GM21381 (cell line): ENCODE measurements at regions not wholly inside any gene's neighbourhood (a gene's known extent, or its start where the extent isn't known, plus 50 kb on each side); places are given as distances from the start of the nearest gene placed in this dataset.
"Not testable (repeated sequence)": the region's sequence is repeated elsewhere in the genome, so short reads cannot be mapped to it uniquely, and the experiment has no call there.

ENCODE experiments used
- ATAC-seq: cut with Tn5 transposase; IDR thresholded peaks from one replicate; pipeline ENCODE4 v1.9.1; 2021; ENCODE audit warnings: mild to moderate bottlenecking, moderate library complexity; ENCODE audit not compliant: unreplicated experiment

DNA sequence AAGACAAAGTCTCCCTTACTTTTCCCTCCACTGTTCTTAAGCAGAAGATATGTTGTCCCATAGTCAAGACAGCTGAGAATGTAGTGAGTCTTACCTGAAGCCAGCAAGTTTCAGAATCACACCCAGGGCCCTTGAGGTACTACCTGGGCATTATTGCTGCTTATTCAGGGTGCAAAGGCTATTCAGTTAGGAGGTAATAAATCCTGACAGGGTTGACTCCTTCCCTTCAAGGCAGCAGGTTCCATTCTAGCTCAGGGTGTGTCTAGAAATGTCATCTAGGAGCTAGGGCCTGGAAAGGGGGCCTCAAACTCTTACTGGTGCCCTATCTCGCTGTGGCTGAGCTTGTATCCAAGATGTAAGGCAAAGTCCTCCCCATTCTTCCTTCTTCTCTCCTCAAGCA is 259.0 kb downstream of the FAT4 start:
- ATAC-seq, result no peak

- ATAC-seq, result no peak
Measured at GRCh38 chr4:125582302-125582701, 267.5 kb downstream of the FAT4 start.

GRCh38 chr4:125590158-125590557 is 275.4 kb downstream of the FAT4 start:
- ATAC-seq, result no peak

DNA sequence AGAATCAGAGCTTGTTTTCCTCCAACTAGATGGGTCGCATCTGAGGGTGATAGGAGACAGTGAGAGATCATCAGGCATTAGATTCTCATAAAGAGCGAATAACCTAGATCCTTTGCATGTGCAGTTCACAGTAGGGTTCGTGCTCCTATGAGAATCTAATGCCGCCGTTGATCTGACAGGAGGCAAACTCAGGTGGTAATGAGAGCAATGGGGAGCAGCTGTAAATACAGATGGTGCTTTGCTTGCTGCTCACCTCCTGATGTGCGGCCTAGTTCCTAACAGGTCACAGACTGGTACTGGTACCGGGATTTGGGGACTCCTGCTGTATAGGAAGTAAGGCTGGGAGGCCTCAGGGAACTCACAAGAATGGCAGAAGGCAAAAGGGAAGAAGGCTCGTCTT is 276.5 kb downstream of the FAT4 start:
- no peak for ATAC-seq

DNA sequence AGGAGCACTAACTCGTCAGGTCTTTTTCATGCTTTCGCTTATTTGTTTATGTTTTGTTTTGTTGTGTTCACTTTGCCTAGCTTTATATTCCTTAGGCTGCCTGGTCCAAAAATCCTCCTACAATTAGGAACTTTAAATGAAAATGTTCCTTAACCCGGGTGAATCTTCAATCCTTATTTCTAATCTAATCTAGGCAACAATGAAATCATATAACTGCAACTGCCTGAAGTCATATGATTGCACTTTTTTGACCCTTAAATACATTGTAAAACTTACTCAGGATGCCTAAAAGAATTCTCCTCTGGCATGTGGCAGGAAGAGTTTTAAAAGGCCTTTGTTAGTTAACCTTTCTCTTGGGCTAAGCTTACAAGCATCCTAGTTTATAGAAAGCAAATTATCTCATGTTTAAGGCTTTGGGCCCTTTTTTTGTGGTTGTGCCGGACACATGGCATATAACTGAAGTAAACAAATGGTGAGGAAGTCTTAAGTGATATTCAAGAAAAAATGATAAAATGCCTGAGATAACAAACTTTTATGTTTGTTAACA is 279.4 kb downstream of the FAT4 start:
- no peak for ATAC-seq

- ATAC-seq, result not testable (repeated sequence)
Measured at GRCh38 chr4:125605926-125606325, 291.2 kb downstream of the FAT4 start.

GRCh38 chr4:125620066-125620860 is 305.5 kb downstream of the FAT4 start:
- ATAC-seq, result no peak

GRCh38 chr4:125624951-125625350 is 310.2 kb downstream of the FAT4 start:
- ATAC-seq, result no peak

DNA sequence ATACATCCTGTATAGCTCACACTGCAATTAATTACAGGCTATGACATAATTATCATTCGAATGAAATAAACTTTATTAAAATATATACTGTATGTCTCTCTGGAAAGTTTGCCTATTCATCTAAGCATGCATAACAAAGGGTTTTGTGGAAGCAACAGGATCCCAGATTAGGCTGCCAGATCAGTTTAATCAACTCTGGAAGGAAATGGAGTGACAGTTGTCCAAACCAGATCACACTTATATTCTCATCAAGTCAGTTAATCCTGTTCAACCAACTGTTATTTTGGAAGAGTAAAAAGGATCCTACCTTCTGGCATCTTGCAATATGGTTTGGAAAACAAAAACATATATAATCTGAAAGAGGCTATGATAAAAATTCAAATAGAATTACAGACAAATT is 312.2 kb downstream of the FAT4 start:
- no peak for ATAC-seq

DNA sequence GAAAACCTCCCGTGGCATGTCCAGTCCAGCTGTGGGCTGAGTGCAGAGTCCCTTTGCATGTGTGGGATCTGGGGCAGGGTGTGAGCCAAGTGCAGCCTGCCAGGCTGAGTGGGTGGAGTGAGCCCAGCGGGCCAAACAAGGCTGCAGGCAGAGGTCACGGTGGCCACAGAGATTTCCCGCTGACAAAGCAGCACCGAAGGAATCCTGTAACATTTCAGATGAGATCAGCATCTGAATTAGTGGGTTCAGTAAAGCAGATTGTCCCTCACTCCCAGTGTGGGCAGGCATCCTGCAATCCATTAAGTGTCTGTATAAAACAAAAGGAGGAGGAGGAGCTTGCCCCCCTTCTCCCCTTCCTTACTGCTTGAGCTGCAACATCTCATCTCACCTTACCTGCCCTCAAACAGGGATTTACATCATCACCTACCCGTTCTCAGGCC is 324.4 kb downstream of the FAT4 start:
- no peak for ATAC-seq

DNA sequence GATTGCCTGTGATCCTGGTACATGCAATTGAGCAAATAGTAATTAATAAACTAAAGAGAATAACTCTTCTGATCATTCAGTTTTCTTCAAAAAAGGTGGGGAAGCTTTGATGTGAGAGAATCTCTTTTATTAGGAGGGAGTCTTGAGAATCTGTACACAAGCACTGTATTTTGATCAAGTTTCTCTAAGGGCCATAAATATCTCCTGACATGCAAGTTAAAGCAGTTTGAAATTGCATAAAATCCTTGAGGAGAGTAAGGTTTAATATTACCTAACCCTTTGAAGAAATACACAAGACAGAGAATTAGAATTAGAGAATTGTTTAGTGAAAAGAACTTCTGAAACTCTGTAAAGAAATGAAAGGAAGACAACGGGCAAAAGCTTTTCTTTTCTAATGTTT is 326.9 kb downstream of the FAT4 start:
- ATAC-seq, result no peak

DNA sequence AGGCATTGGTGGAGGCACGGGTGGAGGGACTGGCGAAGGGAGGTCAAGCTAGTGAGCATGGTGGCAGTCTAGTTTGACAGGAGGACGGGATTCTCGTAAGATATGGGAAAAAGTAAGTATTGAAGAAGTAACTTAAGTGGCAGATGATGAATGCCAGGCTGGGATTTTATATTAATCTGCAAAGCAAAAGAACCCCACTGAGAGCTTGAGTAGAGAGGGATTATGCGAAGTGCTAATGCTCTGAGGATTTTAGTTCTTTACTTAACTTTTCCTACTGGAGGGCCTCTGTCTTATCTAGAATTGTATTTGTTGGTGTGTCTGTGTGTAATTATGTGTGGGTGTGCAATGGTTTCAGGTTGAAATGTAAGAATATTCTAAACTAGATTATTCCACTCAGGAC is 327.9 kb downstream of the FAT4 start:
- ATAC-seq, result no peak

GRCh38 chr4:125649452-125649851 is 334.7 kb downstream of the FAT4 start:
- ATAC-seq, result no peak

DNA sequence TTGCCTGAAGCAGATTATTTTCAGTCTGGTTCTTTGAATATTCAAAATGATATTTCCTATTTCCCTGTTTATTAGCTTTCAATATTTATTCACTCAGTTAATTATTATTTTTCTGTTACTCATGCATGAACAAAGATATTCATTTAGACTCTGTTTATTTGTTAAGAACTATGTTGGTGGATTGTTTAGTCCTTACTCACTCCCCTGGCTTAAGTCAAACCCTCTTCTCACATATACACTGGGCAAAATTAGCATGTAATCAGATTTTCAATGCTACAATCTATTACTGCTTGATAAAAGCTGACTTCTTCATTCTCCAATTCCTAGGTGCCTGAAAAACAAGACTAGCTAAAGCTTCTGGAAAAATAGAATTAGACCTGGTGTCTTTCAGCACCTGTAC is 335.8 kb downstream of the FAT4 start:
- ATAC-seq, result no peak

GRCh38 chr4:125651707-125652357 is 337.1 kb downstream of the FAT4 start:
- ATAC-seq, result not testable (repeated sequence)

GRCh38 chr4:125658773-125659172 is 344.0 kb downstream of the FAT4 start:
- no peak for ATAC-seq

GRCh38 chr4:125663896-125664767 is 349.4 kb downstream of the FAT4 start:
- ATAC-seq, result no peak

DNA sequence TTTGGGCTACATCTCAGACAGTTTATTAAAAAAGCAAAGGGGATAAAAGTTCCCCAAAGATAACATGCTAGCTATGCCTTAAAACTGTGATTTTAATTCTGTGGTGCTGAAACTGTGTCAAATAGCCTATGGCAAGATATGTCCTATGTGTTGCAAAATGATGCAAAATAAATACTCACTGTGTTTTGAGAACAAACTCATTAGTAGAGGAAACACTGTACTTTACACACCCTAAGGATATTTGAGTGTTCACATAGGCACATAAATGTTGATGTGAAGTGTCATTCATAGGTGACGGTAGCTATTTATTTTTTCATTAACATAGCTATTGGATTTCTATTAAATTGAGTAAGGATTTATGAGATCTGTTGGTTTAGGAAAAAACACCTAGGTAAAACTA is 351.9 kb downstream of the FAT4 start:
- no peak for ATAC-seq

- ATAC-seq, result no peak
Measured at GRCh38 chr4:125676156-125676555, 361.4 kb downstream of the FAT4 start.

DNA sequence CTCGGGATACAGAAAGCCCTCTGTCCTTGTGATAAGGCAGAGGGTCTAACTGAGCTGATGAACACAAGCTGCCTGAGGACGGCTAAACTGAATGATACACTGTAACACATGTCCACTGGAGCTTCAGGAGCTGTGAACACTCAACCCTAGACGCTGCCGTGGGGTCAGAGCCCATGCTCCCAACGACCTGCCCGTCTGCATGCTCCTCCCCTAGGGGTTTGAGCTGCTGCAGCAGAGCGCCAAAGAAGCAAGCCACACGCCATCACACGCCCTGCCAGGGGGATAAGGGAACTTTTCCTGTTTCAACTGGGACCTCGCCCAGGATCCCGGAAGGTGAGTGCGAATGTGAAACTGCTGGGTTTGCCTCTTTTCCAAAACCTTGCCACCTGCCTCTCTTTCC is 361.8 kb downstream of the FAT4 start:
- no peak for ATAC-seq

DNA sequence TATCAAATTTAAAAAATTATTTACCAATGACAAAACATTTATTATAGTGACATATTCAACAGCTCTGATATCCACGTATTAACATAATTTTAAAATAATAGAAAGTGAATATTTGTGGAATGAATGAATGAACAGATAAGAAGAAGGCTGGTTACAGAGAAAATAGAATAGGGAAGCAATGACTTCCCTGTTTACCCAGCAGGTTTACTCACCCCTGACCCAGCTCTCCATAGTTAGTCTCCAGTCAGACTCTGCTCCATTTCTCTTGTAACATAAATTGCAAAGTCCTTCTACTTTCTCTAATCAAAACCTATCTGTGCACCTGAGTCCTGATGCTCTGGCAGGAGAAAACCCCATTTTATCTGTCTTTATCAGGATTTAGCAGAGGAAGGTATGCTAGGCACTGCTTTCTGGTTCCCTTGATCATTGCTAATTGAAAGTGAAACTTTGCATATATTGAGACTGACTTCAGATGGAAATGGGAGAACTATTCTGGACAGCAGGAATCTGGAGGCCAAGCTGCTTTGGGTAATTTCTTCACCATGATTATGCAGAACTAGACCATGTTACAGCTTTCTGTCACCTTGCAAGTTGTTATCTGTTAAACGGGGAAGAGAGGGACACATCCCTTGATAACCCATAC is 363.0 kb downstream of the FAT4 start:
- no peak for ATAC-seq
